ENCODE measurements at regions not wholly inside any gene's neighbourhood (a gene's known extent, or its start where the extent isn't known, plus 50 kb on each side); places are given as distances from the start of the nearest gene placed in this dataset.

- H3K27me3 ChIP-seq (ENCODE audit: insufficient read depth, low read length) = no peaks in the 10 kb centered on the region
- no peak overlapping the region for H3K27ac ChIP-seq (ENCODE audit: low read depth, low read length)
- no peaks in the 10 kb centered on the region for H3K4me1 ChIP-seq (ENCODE audit: insufficient read depth, low read length)
- H3K9me3 ChIP-seq (ENCODE audit: insufficient read depth, low read depth, low read length) = no peaks in the 10 kb centered on the region
- H3K4me3 ChIP-seq (ENCODE audit: low read length) = no peak overlapping the region
- no peaks in the 10 kb centered on the region for H3K36me3 ChIP-seq (ENCODE audit: insufficient read depth, low read length)
- H3K9ac ChIP-seq (ENCODE audit: low read depth, low read length) = no peak overlapping the region
Measured at GRCh38 chr7:18119985-18120384, 92.3 kb upstream of the PRPS1L1 start.

GRCh38 chr7:18123508-18124239 lies 96.0 kb upstream of the PRPS1L1 start:
- no peak overlapping the region for H3K4me3 ChIP-seq (ENCODE audit: low read length)
- no peaks in the 10 kb centered on the region for H3K36me3 ChIP-seq (ENCODE audit: insufficient read depth, low read length)
- H3K27me3 ChIP-seq (ENCODE audit: insufficient read depth, low read length) = no peaks in the 10 kb centered on the region
- H3K9ac ChIP-seq (ENCODE audit: low read depth, low read length) = no peak overlapping the region
- WGBS = 91% methylated on average over 2 of the region's 2 CpGs
- H3K4me1 ChIP-seq (ENCODE audit: insufficient read depth, low read length) = peaks cover 5% of the 10 kb centered on the region; the same call in 1 of the 2 replicates
- H3K27ac ChIP-seq (ENCODE audit: low read depth, low read length) = no peak overlapping the region
- no peaks in the 10 kb centered on the region for H3K9me3 ChIP-seq (ENCODE audit: insufficient read depth, low read depth, low read length)

- Histone ChIP-seq H3K27ac (ENCODE audit: low read depth, low read length) (no peak overlapping the region), H3K9me3 (ENCODE audit: insufficient read depth, low read depth, low read length) (no peaks in the 10 kb centered on the region), H3K36me3 (ENCODE audit: insufficient read depth, low read length) (no peaks in the 10 kb centered on the region), H3K27me3 (ENCODE audit: insufficient read depth, low read length) (no peaks in the 10 kb centered on the region), H3K4me3 (ENCODE audit: low read length) (no peak overlapping the region), H3K4me1 (ENCODE audit: insufficient read depth, low read length) (peaks cover 7% of the 10 kb centered on the region; the same call in 1 of the 2 replicates), H3K9ac (ENCODE audit: low read depth, low read length) (no peak overlapping the region)
- WGBS = 100% methylated on average over 1 of the region's 2 CpGs
Measured at GRCh38 chr7:18125476-18125875, 97.8 kb upstream of the PRPS1L1 start.

- Histone ChIP-seq H3K9me3 (ENCODE audit: insufficient read depth, low read depth, low read length) (no peaks in the 10 kb centered on the region), H3K4me3 (ENCODE audit: low read length) (no peak overlapping the region), H3K9ac (ENCODE audit: low read depth, low read length) (no peak overlapping the region), H3K27me3 (ENCODE audit: insufficient read depth, low read length) (no peaks in the 10 kb centered on the region), H3K4me1 (ENCODE audit: insufficient read depth, low read length) (peaks cover 7% of the 10 kb centered on the region; the same call in 1 of the 2 replicates), H3K36me3 (ENCODE audit: insufficient read depth, low read length) (no peaks in the 10 kb centered on the region), H3K27ac (ENCODE audit: low read depth, low read length) (no peak overlapping the region)
- 85% methylated on average over 2 of the region's 2 CpGs for WGBS
Measured at GRCh38 chr7:18126281-18126680, 98.6 kb upstream of the PRPS1L1 start.

- 100% methylated on average over 2 of the region's 3 CpGs for WGBS
- Histone ChIP-seq H3K27me3 (ENCODE audit: insufficient read depth, low read length) (no peaks in the 10 kb centered on the region), H3K9me3 (ENCODE audit: insufficient read depth, low read depth, low read length) (no peaks in the 10 kb centered on the region), H3K9ac (ENCODE audit: low read depth, low read length) (no peak overlapping the region), H3K4me3 (ENCODE audit: low read length) (no peak overlapping the region), H3K36me3 (ENCODE audit: insufficient read depth, low read length) (no peaks in the 10 kb centered on the region), H3K27ac (ENCODE audit: low read depth, low read length) (no peak overlapping the region), H3K4me1 (ENCODE audit: insufficient read depth, low read length) (peaks cover 7% of the 10 kb centered on the region; the same call in 1 of the 2 replicates)
Measured at GRCh38 chr7:18128846-18129245, 101.2 kb upstream of the PRPS1L1 start.

- Histone ChIP-seq H3K27ac (ENCODE audit: low read depth, low read length) (no peak overlapping the region), H3K27me3 (ENCODE audit: insufficient read depth, low read length) (no peaks in the 10 kb centered on the region), H3K36me3 (ENCODE audit: insufficient read depth, low read length) (no peaks in the 10 kb centered on the region), H3K4me3 (ENCODE audit: low read length) (no peak overlapping the region), H3K9me3 (ENCODE audit: insufficient read depth, low read depth, low read length) (no peaks in the 10 kb centered on the region), H3K4me1 (ENCODE audit: insufficient read depth, low read length) (peaks cover 7% of the 10 kb centered on the region; the same call in 1 of the 2 replicates), H3K9ac (ENCODE audit: low read depth, low read length) (no peak overlapping the region)
Measured at GRCh38 chr7:18132811-18133210, 105.2 kb upstream of the PRPS1L1 start.

GRCh38 chr7:18133921-18134320 lies 106.3 kb upstream of the PRPS1L1 start:
- Histone ChIP-seq H3K9me3 (ENCODE audit: insufficient read depth, low read depth, low read length) (no peaks in the 10 kb centered on the region), H3K27me3 (ENCODE audit: insufficient read depth, low read length) (no peaks in the 10 kb centered on the region), H3K4me3 (ENCODE audit: low read length) (no peak overlapping the region), H3K27ac (ENCODE audit: low read depth, low read length) (no peak overlapping the region), H3K9ac (ENCODE audit: low read depth, low read length) (no peak overlapping the region), H3K4me1 (ENCODE audit: insufficient read depth, low read length) (no peaks in the 10 kb centered on the region; the same call in 1 of the 2 replicates), H3K36me3 (ENCODE audit: insufficient read depth, low read length) (no peaks in the 10 kb centered on the region)
- WGBS = 95% methylated on average over 3 of the region's 3 CpGs

- no peaks in the 10 kb centered on the region for H3K36me3 ChIP-seq (ENCODE audit: insufficient read depth, low read length)
- H3K27ac ChIP-seq (ENCODE audit: low read depth, low read length) = peak overlapping the region; percentile 50; the same call in 1 of the 2 replicates
- H3K4me1 ChIP-seq (ENCODE audit: insufficient read depth, low read length) = peaks cover 7% of the 10 kb centered on the region
- no peaks in the 10 kb centered on the region for H3K9me3 ChIP-seq (ENCODE audit: insufficient read depth, low read depth, low read length)
- H3K27me3 ChIP-seq (ENCODE audit: insufficient read depth, low read length) = no peaks in the 10 kb centered on the region
- H3K9ac ChIP-seq (ENCODE audit: low read depth, low read length) = peak overlapping the region; percentile 21; the same call in 1 of the 2 replicates
- no peak overlapping the region for H3K4me3 ChIP-seq (ENCODE audit: low read length)
Measured at GRCh38 chr7:18140943-18141342, 113.3 kb upstream of the PRPS1L1 start.

- peaks cover 7% of the 10 kb centered on the region for H3K4me1 ChIP-seq (ENCODE audit: insufficient read depth, low read length)
- H3K27ac ChIP-seq (ENCODE audit: low read depth, low read length) = no peak overlapping the region
- 93% methylated on average over 1 of the region's 1 CpG for WGBS
- H3K36me3 ChIP-seq (ENCODE audit: insufficient read depth, low read length) = no peaks in the 10 kb centered on the region
- no peak overlapping the region for H3K9ac ChIP-seq (ENCODE audit: low read depth, low read length)
- no peaks in the 10 kb centered on the region for H3K27me3 ChIP-seq (ENCODE audit: insufficient read depth, low read length)
- no peak overlapping the region for H3K4me3 ChIP-seq (ENCODE audit: low read length)
- no peaks in the 10 kb centered on the region for H3K9me3 ChIP-seq (ENCODE audit: insufficient read depth, low read depth, low read length)
Measured at GRCh38 chr7:18144166-18144565, 116.5 kb upstream of the PRPS1L1 start.

GRCh38 chr7:18145160-18145559 lies 117.5 kb upstream of the PRPS1L1 start:
- Histone ChIP-seq H3K27ac (ENCODE audit: low read depth, low read length) (no peak overlapping the region), H3K4me1 (ENCODE audit: insufficient read depth, low read length) (peaks cover 7% of the 10 kb centered on the region), H3K9ac (ENCODE audit: low read depth, low read length) (no peak overlapping the region), H3K27me3 (ENCODE audit: insufficient read depth, low read length) (no peaks in the 10 kb centered on the region), H3K4me3 (ENCODE audit: low read length) (no peak overlapping the region), H3K36me3 (ENCODE audit: insufficient read depth, low read length) (no peaks in the 10 kb centered on the region), H3K9me3 (ENCODE audit: insufficient read depth, low read depth, low read length) (no peaks in the 10 kb centered on the region)

- no CpG with 5 or more reads among the region's 1 CpG for WGBS
Measured at GRCh38 chr7:18151422-18151821, 123.8 kb upstream of the PRPS1L1 start.

More at GRCh38 chr7:18151422-18151821, 123.8 kb upstream of the PRPS1L1 start:
- H3K27me3 ChIP-seq (ENCODE audit: insufficient read depth, low read length) = no peaks in the 10 kb centered on the region
- H3K36me3 ChIP-seq (ENCODE audit: insufficient read depth, low read length) = no peaks in the 10 kb centered on the region
- H3K4me3 ChIP-seq (ENCODE audit: low read length) = no peak overlapping the region
- no peak overlapping the region for H3K27ac ChIP-seq (ENCODE audit: low read depth, low read length)
- peaks cover 5% of the 10 kb centered on the region; the same call in 1 of the 2 replicates for H3K4me1 ChIP-seq (ENCODE audit: insufficient read depth, low read length)
- H3K9me3 ChIP-seq (ENCODE audit: insufficient read depth, low read depth, low read length) = no peaks in the 10 kb centered on the region
- no peak overlapping the region for H3K9ac ChIP-seq (ENCODE audit: low read depth, low read length)

Measured in HUES64 (cell line).